SK-N-MC (cell line): ENCODE measurements at regions not wholly inside any gene's neighbourhood (a gene's known extent, or its start where the extent isn't known, plus 50 kb on each side); places are given as distances from the start of the nearest gene placed in this dataset.

ENCODE experiments used
- EZH2 ChIP-seq: fragments of 200-600 bp; sonication (generic); IDR thresholded peaks from one replicate; pipeline ENCODE4 v1.6.1; 2017; ENCODE audit warnings: antibody characterized with exemption
- POLR2AphosphoS5 ChIP-seq: IDR thresholded peaks from 2 replicates; pipeline ENCODE4 v1.6.1; 2012; ENCODE audit warnings: mild to moderate bottlenecking, low read depth, low read length, borderline replicate concordance

DNA sequence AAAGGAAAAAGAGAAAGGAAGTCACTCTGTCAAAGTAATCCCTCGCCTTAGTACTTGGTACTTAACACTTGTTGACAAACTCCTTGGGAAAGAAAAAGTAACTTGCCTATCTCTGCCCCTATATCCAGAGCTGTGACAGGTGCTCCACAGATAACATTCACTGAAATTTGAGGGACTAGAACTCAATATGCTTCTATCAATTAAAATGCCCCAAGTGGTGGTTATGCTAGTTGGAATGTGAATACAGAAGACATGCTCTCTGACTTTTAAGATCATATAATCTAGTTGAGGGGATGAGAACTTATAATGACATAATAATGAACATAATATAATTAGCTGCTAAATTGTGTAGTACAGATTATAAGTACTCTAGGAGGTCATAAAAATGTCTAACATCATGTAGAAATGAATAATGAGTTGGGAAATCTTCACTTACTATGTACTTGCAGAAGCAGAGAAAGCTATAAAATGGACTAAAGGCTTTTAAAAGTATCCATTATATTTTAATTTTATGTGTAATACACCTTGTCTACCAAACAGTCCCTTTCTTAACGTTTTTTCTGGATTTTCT is 153.1 kb upstream of the CCDC54 start:
- TF ChIP-seq EZH2 (no peak), POLR2AphosphoS5 (no peak)
